ENCODE measurements at regions not wholly inside any gene's neighbourhood (a gene's known extent, or its start where the extent isn't known, plus 50 kb on each side); places are given as distances from the start of the nearest gene placed in this dataset.

- TF ChIP-seq, protein P1, sequence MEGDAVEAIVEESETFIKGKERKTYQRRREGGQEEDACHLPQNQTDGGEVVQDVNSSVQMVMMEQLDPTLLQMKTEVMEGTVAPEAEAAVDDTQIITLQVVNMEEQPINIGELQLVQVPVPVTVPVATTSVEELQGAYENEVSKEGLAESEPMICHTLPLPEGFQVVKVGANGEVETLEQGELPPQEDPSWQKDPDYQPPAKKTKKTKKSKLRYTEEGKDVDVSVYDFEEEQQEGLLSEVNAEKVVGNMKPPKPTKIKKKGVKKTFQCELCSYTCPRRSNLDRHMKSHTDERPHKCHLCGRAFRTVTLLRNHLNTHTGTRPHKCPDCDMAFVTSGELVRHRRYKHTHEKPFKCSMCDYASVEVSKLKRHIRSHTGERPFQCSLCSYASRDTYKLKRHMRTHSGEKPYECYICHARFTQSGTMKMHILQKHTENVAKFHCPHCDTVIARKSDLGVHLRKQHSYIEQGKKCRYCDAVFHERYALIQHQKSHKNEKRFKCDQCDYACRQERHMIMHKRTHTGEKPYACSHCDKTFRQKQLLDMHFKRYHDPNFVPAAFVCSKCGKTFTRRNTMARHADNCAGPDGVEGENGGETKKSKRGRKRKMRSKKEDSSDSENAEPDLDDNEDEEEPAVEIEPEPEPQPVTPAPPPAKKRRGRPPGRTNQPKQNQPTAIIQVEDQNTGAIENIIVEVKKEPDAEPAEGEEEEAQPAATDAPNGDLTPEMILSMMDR (IDR thresholded peaks at IDR 0.05; ENCODE audit: extremely low read depth, insufficient read depth, missing control alignments): no peak
- DNase-seq (ENCODE audit: low spot score): no peak
- in situ Hi-C loops (cut with MboI; ENCODE audit: low pct_unique_long_range_greater_than_20kb, low sequenced_read_pairs, unreplicated experiment): no loop called here
These were observed 225.4 kb downstream of the HLX start for GRCh38 chr1:221104596-221104995.

GRCh38 chr1:221105578-221105977, 226.3 kb downstream of the HLX start:
- in situ Hi-C loops (cut with MboI; ENCODE audit: low pct_unique_long_range_greater_than_20kb, low sequenced_read_pairs, unreplicated experiment): no loop called here
- TF ChIP-seq, protein P1 (IDR thresholded peaks at IDR 0.05; ENCODE audit: extremely low read depth, insufficient read depth, missing control alignments): no peak
- DNase-seq (ENCODE audit: low spot score): no peak

DNA sequence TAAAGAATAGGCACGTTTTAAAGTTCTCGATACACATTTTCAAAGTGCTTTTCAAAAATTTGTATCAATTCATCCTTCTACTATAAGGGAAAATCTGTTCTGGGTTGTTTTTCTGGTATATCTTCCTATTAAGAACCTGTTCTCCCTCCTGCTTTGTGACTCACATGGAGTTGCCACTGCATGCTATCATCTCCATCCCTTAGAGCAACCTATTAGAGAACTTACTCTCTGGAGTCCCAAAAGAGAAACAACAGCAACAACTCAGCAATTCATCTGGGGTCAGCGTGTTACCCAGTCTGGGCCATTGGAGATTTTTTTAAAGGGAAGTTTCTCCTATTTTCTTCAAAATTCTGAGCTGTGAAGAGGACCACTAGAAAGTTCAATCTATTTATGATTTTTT, 227.4 kb downstream of the HLX start:
- DNase-seq (ENCODE audit: low spot score): no peak
- in situ Hi-C loops (cut with MboI; ENCODE audit: low pct_unique_long_range_greater_than_20kb, low sequenced_read_pairs, unreplicated experiment): no loop called here
- TF ChIP-seq, protein P1 (IDR thresholded peaks at IDR 0.05; ENCODE audit: extremely low read depth, insufficient read depth, missing control alignments): no peak

DNA sequence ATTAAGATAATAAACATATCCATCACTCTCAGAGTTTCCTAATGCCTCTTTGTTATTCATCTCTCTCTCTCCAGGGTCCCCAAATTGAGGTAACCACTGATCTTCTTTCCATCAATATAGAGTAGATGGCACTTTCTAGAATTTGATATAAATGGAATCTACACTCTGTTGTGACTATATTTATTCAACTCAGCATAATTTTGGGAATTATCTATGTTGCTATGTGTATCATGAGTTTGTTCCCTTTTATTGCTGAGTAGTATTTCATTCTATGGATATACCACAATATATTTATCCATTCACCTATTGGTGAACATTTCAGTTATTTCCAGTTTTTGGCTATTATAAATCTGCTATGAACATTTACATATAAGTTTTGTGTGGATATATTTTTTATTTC, 230.7 kb downstream of the HLX start:
- no peak for DNase-seq (ENCODE audit: low spot score)
- TF ChIP-seq, protein P1 (IDR thresholded peaks at IDR 0.05; ENCODE audit: extremely low read depth, insufficient read depth, missing control alignments): no peak
- in situ Hi-C loops (cut with MboI; ENCODE audit: low pct_unique_long_range_greater_than_20kb, low sequenced_read_pairs, unreplicated experiment): no loop called here

GRCh38 chr1:221117133-221117532, 237.9 kb downstream of the HLX start:
- TF ChIP-seq, protein P1 (IDR thresholded peaks at IDR 0.05; ENCODE audit: extremely low read depth, insufficient read depth, missing control alignments): no peak
- in situ Hi-C loops (cut with MboI; ENCODE audit: low pct_unique_long_range_greater_than_20kb, low sequenced_read_pairs, unreplicated experiment): no loop called here

GRCh38 chr1:221117548-221117951, 238.3 kb downstream of the HLX start:
- TF ChIP-seq, protein P1 (IDR thresholded peaks at IDR 0.05; ENCODE audit: extremely low read depth, insufficient read depth, missing control alignments): no peak
- no peak for DNase-seq (ENCODE audit: low spot score)
- in situ Hi-C loops (cut with MboI; ENCODE audit: low pct_unique_long_range_greater_than_20kb, low sequenced_read_pairs, unreplicated experiment): no loop called here

More at GRCh38 chr1:221117133-221117532, 237.9 kb downstream of the HLX start:
- DNase-seq (ENCODE audit: low spot score): no peak
